Activated naive CD8-positive, alpha-beta T cell treated with anti-CD3 and anti-CD28 coated beads, Interleukin-2, amount 10 ng/mL, durations not matched to agents 7 days and 5 days (primary cell): ENCODE measurements at regions not wholly inside any gene's neighbourhood (a gene's known extent, or its start where the extent isn't known, plus 50 kb on each side); places are given as distances from the start of the nearest gene placed in this dataset.
"Not testable (repeated sequence)": the region's sequence is repeated elsewhere in the genome, so short reads cannot be mapped to it uniquely, and the experiment has no call there.

Experiments used
- ATAC-seq: fragments of 150-1000 bp; cut with Tn5 transposase; one replicate; pipeline ENCODE4 v1.10.0; 2021; ENCODE audit warnings: low read depth, moderate library complexity
- POLR2A ChIA-PET: fragments of 350-600 bp; sonication (Branson Sonifier 250); formaldehyde crosslinking; loops from one replicate; lab custom pipeline; 2021; ENCODE audit warnings: antibody characterized with exemption; lab: Charles Lee
- DNase-seq: peaks from one replicate; pipeline ENCODE4 v3.0.0; 2021
- H3K27ac Mint-ChIP-seq: one replicate; pipeline ENCODE4 v1.8.0; 2022; ENCODE audit warnings: mild to moderate bottlenecking, mixed read lengths
- H3K27me3 Mint-ChIP-seq: one replicate; pipeline ENCODE4 v1.8.0; 2022; ENCODE audit warnings: mild to moderate bottlenecking, moderate library complexity, mixed read lengths
- H3K36me3 Mint-ChIP-seq: one replicate; pipeline ENCODE4 v1.8.0; 2021; ENCODE audit warnings: mild to moderate bottlenecking, mixed read lengths
- H3K4me1 Mint-ChIP-seq: one replicate; pipeline ENCODE4 v1.8.0; 2021; ENCODE audit warnings: mixed read lengths
- H3K4me3 Mint-ChIP-seq: one replicate; pipeline ENCODE4 v1.8.0; 2022; ENCODE audit warnings: mild to moderate bottlenecking, moderate library complexity, mixed read lengths
- H3K9me3 Mint-ChIP-seq: one replicate; pipeline ENCODE4 v1.8.0; 2021; ENCODE audit warnings: mixed read lengths

DNA sequence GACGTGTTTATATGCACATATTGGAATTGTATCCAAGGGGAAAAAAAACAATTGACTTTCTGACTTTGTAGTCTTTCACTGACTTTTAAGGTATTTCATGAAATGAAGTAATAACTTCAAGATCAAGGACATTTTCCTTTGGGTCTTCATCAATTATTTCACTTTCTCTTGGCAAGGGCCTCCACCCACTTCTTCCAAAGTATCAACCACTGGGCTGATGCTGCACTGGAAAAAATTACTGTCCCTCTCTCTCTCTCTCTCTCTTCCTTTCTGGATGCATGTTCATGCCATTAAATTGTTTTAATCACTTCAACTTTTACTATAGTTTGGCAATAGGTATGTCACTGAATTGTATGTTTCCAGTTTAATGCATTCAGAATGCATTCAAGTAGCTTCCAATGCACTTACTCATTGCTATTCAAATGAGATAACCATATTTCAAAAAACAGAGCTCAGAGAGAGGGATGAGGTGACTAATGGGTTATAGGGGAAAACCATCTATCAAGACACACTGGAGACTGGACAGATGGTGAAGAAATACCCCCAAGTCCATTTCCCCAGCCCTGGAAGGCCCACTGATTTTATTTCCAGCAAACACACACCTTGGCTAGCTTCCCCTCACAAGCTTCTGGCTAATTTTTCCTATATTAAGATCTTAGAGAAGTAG lies 585.3 kb downstream of the EBF1 start:
- peaks cover 3% of the 10 kb centered on the region for H3K36me3 Mint-ChIP-seq
- ATAC-seq: no peak
- DNase-seq: no peak
- peaks cover 23% of the 10 kb centered on the region for H3K4me1 Mint-ChIP-seq
- H3K27ac Mint-ChIP-seq: peak overlapping the region; percentile 11
- H3K27me3 Mint-ChIP-seq: no peaks in the 10 kb centered on the region
- POLR2A ChIA-PET: no interaction called here
- no peaks in the 10 kb centered on the region for H3K9me3 Mint-ChIP-seq
- no peak overlapping the region for H3K4me3 Mint-ChIP-seq

DNA sequence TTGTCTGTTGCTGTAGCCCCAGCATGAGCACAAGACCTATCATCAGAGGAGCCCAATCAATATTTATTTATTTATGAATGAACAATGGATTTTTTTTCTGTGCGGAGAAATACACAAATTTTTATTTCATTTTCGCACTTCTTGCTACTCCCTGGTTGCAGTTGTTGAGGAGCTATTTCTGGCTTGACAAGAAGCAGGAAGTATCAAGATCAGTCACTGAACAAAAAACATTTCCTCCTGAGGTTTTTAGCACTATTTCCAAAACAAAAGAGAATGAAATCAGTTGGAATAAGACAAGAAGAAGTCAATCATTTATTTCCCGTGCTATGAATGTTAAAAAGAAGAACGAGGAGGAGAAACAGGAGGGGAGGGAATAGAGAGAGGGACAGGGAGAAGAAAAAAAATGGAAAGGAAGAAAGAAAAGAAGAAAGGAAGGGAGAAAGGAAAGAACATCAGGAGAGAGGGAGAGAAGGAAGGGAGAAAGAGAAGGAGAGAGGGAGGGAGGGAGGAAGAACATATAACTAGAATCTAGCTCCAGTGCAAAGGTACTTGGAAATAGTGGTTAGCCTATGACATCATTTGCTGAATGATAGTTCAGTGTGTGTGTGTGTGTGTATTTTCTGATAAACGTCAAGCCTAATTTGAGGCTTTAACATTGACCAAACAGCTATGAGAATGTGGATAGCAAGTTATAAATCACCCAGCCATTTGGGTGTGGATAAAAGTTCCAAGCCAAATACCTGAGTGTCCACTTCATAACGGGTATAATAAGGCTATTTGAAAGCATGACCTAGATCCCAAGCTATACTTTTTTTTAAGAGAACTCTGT lies 586.0 kb downstream of the EBF1 start:
- POLR2A ChIA-PET: interaction anchor here (0.8 kb wide), 1 partner anchor 594 kb away, joined by 3 read pairs; no protein-coding TSS in a partner anchor
- Mint-ChIP-seq H3K4me1 (peaks cover 23% of the 10 kb centered on the region), H3K36me3 (peaks cover 3% of the 10 kb centered on the region), H3K27ac (peak overlapping the region; percentile 72), H3K27me3 (no peaks in the 10 kb centered on the region), H3K9me3 (no peaks in the 10 kb centered on the region), H3K4me3 (peak overlapping the region; percentile 66)
- peak; percentile 48 for ATAC-seq
- no peak for DNase-seq

DNA sequence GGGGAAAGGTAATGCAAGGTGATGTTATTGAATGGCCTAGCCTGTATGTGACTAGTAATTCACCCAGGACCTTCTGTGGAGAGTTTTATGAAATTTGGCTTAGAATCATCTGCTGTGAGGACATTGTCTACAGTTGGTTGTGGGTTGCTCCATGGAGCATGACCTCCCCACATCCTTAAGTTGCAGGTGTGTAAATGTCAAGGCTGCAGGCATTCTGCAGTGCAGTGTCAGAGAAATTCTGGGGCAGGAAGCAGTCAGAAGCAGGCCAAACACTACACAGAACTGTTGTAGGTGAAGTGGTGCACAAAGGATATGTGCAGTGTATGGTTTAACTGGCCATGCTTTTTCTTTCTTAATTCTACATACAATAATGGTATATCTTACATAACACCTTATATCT lies 588.3 kb downstream of the EBF1 start:
- H3K36me3 Mint-ChIP-seq: peaks cover 3% of the 10 kb centered on the region
- peaks cover 8% of the 10 kb centered on the region for H3K9me3 Mint-ChIP-seq
- no peak overlapping the region for H3K4me3 Mint-ChIP-seq
- DNase-seq (no peak), ATAC-seq (peak; percentile 72)
- H3K27me3 Mint-ChIP-seq: no peaks in the 10 kb centered on the region
- POLR2A ChIA-PET: no interaction called here
- no peak overlapping the region for H3K27ac Mint-ChIP-seq
- peaks cover 23% of the 10 kb centered on the region for H3K4me1 Mint-ChIP-seq

DNA sequence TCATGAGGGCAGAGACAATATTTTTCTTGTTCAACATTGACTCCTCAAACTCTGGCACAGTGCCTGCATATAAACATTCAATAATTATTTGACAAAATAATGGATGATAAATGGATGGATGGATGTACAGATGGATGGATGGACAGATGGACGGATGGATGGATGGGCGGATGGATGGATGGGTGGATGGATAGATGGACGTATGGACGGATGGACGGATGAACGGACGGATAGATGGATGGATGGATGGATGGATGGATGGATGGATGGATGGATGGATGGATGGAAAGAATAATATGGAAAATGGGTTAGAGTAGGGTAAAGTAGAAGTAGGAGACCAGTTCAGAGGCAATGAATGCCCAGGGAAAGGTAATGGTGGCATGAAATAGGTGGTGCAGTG lies 589.2 kb downstream of the EBF1 start:
- no peaks in the 10 kb centered on the region for H3K27me3 Mint-ChIP-seq
- POLR2A ChIA-PET: no interaction called here
- no peak overlapping the region for H3K4me3 Mint-ChIP-seq

DNA sequence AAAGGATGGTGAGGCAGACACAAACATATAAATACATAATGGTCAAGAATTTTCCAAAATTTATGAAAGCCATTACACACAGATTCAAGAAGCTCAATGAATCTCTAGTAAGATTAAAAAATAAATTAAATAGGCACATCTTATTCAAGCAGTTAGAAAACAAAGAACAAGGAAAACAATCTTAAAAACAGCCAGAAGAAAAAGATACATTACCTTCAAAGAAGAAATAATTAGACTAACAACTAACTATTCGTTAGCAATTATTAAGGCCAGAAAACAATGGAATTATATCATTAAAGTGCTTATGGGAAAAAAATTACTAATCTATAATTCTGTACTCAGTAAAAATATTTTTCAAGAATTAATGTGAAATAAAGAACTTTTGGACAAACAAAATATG lies 593.1 kb downstream of the EBF1 start:
- H3K27ac Mint-ChIP-seq: no peak overlapping the region
- no peaks in the 10 kb centered on the region for H3K27me3 Mint-ChIP-seq
- POLR2A ChIA-PET: no interaction called here
- no peak overlapping the region for H3K4me3 Mint-ChIP-seq
- peaks cover 8% of the 10 kb centered on the region for H3K4me1 Mint-ChIP-seq
- H3K36me3 Mint-ChIP-seq: peaks cover 2% of the 10 kb centered on the region
- DNase-seq: no peak
- no peak for ATAC-seq
- peaks cover 15% of the 10 kb centered on the region for H3K9me3 Mint-ChIP-seq

More for the DNA sequence above, 589.2 kb downstream of the EBF1 start:
- no peak for ATAC-seq
- DNase-seq: no peak
- no peak overlapping the region for H3K27ac Mint-ChIP-seq
- peaks cover 5% of the 10 kb centered on the region for H3K36me3 Mint-ChIP-seq
- H3K9me3 Mint-ChIP-seq: peaks cover 10% of the 10 kb centered on the region
- peaks cover 23% of the 10 kb centered on the region for H3K4me1 Mint-ChIP-seq

DNA sequence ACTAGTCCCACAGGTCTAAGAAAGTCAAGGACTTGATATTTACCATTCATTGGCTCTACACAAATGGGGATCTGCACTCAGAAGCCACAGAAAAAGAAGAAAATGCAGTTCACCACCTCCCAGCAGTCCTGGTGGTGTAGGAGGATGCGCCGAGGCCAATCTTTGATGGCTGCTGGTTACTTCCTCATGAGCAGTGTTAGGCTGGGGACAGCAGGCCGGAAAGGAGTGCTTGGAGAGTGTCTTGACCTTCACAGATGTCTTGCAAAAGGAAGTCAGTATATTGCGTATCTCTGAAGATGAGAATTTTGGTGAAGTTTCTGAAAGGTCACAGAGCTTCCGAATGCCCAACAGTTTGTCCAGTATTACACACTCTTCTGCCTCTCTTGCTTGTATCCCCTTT lies 597.0 kb downstream of the EBF1 start:
- Mint-ChIP-seq H3K27me3 (no peaks in the 10 kb centered on the region), H3K27ac (no peak overlapping the region), H3K36me3 (peaks cover 2% of the 10 kb centered on the region), H3K4me3 (no peak overlapping the region), H3K4me1 (peaks cover 3% of the 10 kb centered on the region), H3K9me3 (peaks cover 15% of the 10 kb centered on the region)
- POLR2A ChIA-PET: no interaction called here
- no peak for DNase-seq
- no peak for ATAC-seq

DNA sequence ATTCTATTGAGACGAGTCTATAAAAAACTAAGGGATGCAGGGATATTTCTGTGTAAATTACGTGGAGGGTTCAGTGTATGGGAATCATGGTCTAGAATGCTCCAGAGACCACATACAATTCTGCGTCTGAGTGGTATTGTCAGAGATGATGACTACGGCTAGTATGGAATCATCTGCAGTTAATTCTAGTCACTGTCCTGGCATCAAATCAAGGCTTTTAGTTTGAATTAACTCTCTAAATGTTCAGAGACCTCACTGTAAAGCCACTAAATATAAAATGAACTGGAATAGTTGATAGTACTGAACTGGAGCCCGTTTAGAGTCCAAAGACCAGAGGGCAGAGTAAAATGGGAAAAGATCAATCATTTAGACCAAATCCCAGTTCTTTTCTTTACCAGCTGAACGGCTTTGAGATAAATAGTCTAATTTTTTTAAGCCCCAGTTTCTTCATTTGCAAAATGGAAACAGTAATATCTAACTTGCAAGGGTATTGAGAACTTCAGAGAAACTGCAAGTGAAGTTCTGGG lies 599.8 kb downstream of the EBF1 start:
- Mint-ChIP-seq H3K36me3 (no peaks in the 10 kb centered on the region), H3K27ac (no peak overlapping the region), H3K9me3 (peaks cover 2% of the 10 kb centered on the region), H3K4me3 (no peak overlapping the region), H3K4me1 (peaks cover 3% of the 10 kb centered on the region), H3K27me3 (no peaks in the 10 kb centered on the region)
- ATAC-seq (no peak), DNase-seq (no peak)
- POLR2A ChIA-PET: no interaction called here

DNA sequence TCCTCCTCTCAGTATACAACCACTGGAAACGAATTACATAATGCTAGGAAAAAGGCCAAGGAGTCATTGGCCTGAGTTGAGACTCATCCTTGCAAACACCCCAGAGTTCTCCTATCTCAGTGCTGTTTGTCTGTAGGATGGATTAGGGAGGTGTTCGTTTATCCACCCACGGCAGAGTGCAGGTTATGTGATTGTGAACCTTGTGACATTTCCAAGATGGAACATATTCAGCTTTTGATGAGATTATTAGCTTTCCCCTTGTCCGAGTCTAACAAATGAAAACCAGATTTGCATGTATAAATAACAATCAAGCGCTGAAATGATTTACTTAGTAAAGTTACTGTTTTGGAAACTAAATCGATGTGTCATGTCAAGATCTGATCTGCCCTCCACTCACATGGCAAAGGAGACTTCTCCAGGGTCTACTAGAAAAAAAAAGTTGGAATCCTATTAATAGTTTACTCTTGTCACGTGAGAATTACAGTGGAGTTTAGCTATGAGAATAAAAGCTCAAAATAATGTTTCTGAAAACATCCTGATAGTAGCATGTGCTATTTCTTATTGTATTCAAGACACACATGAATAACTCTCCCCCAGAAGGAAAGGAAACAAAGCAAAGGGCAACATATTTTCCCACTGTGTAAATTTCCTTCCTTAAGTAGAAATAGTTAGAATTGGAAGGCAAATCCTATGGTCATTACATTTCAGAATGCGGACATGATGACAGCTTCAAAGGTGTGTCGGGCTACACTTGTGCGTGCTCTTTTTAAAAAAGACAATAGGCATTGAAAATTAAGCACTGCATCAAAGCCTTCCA lies 600.4 kb downstream of the EBF1 start:
- ATAC-seq (no peak), DNase-seq (no peak)
- no peak overlapping the region for H3K27ac Mint-ChIP-seq
- H3K27me3 Mint-ChIP-seq: no peaks in the 10 kb centered on the region
- H3K36me3 Mint-ChIP-seq: no peaks in the 10 kb centered on the region
- POLR2A ChIA-PET: no interaction called here
- peaks cover 4% of the 10 kb centered on the region for H3K9me3 Mint-ChIP-seq
- peaks cover 3% of the 10 kb centered on the region for H3K4me1 Mint-ChIP-seq
- no peak overlapping the region for H3K4me3 Mint-ChIP-seq

DNA sequence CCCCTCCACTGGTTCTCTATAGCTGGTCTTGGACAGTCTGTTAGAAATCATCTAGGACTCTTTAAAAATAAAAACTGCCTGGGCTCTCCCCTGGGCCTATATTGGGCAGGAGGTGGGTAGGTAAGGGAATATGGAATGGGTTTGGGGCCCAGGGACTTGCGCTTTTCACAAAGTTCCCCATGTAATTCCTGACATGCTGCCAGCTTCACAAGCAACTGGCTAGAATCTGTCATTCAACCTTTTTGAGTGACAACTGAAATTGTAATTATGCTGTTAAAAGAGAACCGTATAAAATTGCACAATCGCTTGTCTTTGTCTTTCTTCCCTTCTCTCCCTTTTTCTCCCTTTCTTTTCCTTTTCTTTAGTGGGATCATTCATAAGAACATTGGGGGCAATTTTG lies 603.1 kb downstream of the EBF1 start:
- no peaks in the 10 kb centered on the region for H3K27me3 Mint-ChIP-seq
- no peak for ATAC-seq
- H3K9me3 Mint-ChIP-seq: peaks cover 2% of the 10 kb centered on the region
- POLR2A ChIA-PET: no interaction called here
- no peak for DNase-seq
- H3K4me1 Mint-ChIP-seq: no peaks in the 10 kb centered on the region
- H3K27ac Mint-ChIP-seq: no peak overlapping the region
- no peaks in the 10 kb centered on the region for H3K36me3 Mint-ChIP-seq
- no peak overlapping the region for H3K4me3 Mint-ChIP-seq

DNA sequence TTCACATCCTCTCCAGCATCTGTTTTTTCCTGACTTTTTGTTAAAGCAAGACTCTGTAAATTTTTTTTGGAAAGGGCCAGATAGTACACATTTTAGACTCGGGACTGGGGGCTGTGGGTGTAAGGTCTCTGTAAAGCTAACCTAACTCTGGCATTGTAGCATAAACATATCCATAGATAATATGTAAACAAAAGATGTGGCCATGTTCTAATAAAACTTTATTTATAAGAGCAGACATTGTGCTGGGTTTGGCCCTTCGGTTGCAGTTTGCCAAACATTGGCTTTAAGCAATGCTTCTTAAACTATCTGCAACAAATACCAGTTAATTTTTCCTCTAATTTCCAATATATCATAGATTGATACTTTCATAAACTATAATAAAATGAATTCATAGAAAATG lies 605.2 kb downstream of the EBF1 start:
- POLR2A ChIA-PET: no interaction called here
- Mint-ChIP-seq H3K4me1 (no peaks in the 10 kb centered on the region), H3K36me3 (no peaks in the 10 kb centered on the region), H3K27ac (no peak overlapping the region), H3K4me3 (no peak overlapping the region), H3K27me3 (no peaks in the 10 kb centered on the region), H3K9me3 (peaks cover 2% of the 10 kb centered on the region)
- DNase-seq: no peak
- no peak for ATAC-seq

DNA sequence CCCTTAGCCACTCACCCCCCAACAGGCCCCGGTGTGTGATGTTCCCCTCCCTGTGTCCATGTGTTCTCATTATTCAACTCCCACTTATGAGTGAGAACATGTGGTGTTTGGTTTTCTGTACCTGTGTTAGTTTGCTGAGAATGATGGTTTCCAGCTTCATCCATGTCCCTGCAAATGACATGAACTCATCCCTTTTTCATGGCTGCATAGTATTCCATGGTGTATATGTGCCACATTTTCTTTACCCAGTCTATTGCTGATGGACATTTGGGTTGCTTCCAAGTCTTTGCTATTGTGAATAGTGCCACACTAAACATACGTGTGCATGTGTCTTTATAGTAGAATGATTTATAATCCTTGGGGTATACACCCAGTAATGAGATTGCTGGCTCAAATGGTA lies 605.7 kb downstream of the EBF1 start:
- DNase-seq, ATAC-seq, H3K9me3 Mint-ChIP-seq, H3K27me3 Mint-ChIP-seq, POLR2A ChIA-PET, H3K36me3 Mint-ChIP-seq, H3K27ac Mint-ChIP-seq, H3K4me3 Mint-ChIP-seq, H3K4me1 Mint-ChIP-seq: not testable (repeated sequence)

DNA sequence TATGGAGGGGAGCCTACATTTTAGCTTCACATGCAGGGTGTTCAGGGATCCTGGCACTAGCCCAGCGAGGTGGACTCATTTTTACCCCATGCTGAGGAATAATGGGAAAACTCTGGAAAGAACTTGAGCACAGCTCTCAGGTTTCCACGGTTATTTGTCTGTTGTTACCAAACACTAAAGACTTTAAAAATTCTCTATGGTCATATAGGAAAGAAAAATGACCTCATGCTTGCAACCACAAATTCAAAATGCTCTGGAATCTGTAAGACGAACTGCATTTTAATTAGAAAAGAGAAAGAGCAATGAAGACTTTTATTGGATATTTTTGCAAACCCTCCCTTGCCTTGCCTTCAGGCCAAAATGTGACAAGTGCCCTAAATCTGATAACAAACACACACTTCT lies 606.9 kb downstream of the EBF1 start:
- H3K9me3 Mint-ChIP-seq: peaks cover 2% of the 10 kb centered on the region
- POLR2A ChIA-PET: no interaction called here
- H3K4me1 Mint-ChIP-seq: no peaks in the 10 kb centered on the region
- H3K27ac Mint-ChIP-seq: no peak overlapping the region
- DNase-seq: no peak
- H3K4me3 Mint-ChIP-seq: no peak overlapping the region
- no peak for ATAC-seq
- no peaks in the 10 kb centered on the region for H3K36me3 Mint-ChIP-seq
- H3K27me3 Mint-ChIP-seq: no peaks in the 10 kb centered on the region

DNA sequence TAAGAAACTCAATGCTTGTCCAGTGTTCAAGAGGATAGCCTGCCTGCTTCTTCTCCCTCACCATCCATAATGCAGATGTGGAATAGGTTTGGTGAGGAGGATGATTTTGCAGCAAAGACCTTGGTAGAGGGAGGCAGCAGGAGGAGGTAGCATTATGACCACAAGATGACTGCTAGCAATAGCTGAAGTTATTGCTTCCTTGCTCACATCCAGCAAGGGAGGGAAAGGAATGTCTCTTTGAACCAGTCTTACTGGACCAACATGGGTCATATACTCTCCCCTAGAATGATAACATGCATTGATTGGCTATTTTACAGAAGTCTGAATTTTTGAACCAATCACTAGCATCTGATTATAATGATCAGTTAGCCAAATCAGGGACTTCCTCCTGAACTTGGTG lies 607.6 kb downstream of the EBF1 start:
- Mint-ChIP-seq H3K27ac (no peak overlapping the region), H3K9me3 (peaks cover 2% of the 10 kb centered on the region), H3K4me1 (no peaks in the 10 kb centered on the region), H3K27me3 (no peaks in the 10 kb centered on the region), H3K36me3 (no peaks in the 10 kb centered on the region), H3K4me3 (no peak overlapping the region)
- DNase-seq (no peak), ATAC-seq (no peak)
- POLR2A ChIA-PET: no interaction called here
